HepG2 (cell line): ENCODE measurements at regions not wholly inside any gene's neighbourhood (a gene's known extent, or its start where the extent isn't known, plus 50 kb on each side); places are given as distances from the start of the nearest gene placed in this dataset.

Experiments
- ATAC-seq: fragments of 200-7000 bp; cut with Tn5 transposase; 3 replicates; pipeline ENCODE4 v1.9.1; 2020; ENCODE audit warnings: mild to moderate bottlenecking, moderate library complexity
- BruUV-seq: library from RNA; stranded (reverse); fragments of 400-500 nt; replicated peaks from 2 replicates; lab custom pipeline; 2021; lab: Mats Ljungman, UMichigan
- CTCF ChIA-PET: fragments of 300-600 bp; formaldehyde crosslinking; extraction: SDS; loops from one replicate; lab custom pipeline; 2021; ENCODE audit warnings: low total read pairs, inconsistent platforms, low intra/inter-chr PET ratio; lab: Yijun Ruan, JAX
- POLR2A ChIA-PET: fragments of 350-600 bp; sonication (Branson Sonifier 250); formaldehyde crosslinking; loops from one replicate; lab custom pipeline; 2020; ENCODE audit warnings: antibody characterized with exemption, inconsistent platforms; lab: Yijun Ruan, JAX
- DNase-seq: peaks from one replicate; pipeline ENCODE4 v3.0.0-alpha.2; 2015; ENCODE audit warnings: low spot score
- FAIRE-seq: peaks from 3 replicates; lab custom pipeline; 2011; peaks lifted over from hg19 to GRCh38; lab: Jason Lieb, UNC
- H2AFZ ChIP-seq: one replicate; pipeline ENCODE4 v1.6.1; 2011; ENCODE audit warnings: low read length, inconsistent platforms
- H3K27ac ChIP-seq: fragments of 300-600 bp; 3 replicates; pipeline ENCODE4 v1.8.0; 2011; ENCODE audit warnings: mixed run types, mild to moderate bottlenecking, mixed read lengths, low read length, inconsistent platforms; ENCODE audit not compliant: insufficient read depth; ENCODE audit errors: extremely low read length
- H3K27me3 ChIP-seq, 2 experiments: fragments of 200-600 bp in 1 of 2; 2 replicates in 1 of 2; 3 replicates in 1 of 2; pipeline versions ENCODE4 v1.6.0 to v1.8.0; 2011; ENCODE audit warnings: low read length in 2 of 2, mild to moderate bottlenecking in 2 of 2, moderate library complexity in 2 of 2, inconsistent platforms in 1 of 2; ENCODE audit not compliant: insufficient read depth in 2 of 2, control insufficient read depth in 1 of 2
- H3K36me3 ChIP-seq, 2 experiments: fragments of 200-600 bp in 1 of 2; replicated peaks in 1 of 2; 2 replicates in 1 of 2; 3 replicates in 1 of 2; pipeline versions ENCODE4 v1.5.1 to v1.8.0; 2011; ENCODE audit warnings: low read length in 2 of 2, inconsistent platforms in 1 of 2; ENCODE audit not compliant: insufficient read depth in 2 of 2, control insufficient read depth in 1 of 2
- H3K4me1 ChIP-seq: 2 replicates; pipeline ENCODE4 v1.5.1; 2012; ENCODE audit warnings: low read length, inconsistent platforms; ENCODE audit not compliant: insufficient read depth
- H3K4me2 ChIP-seq: 2 replicates; pipeline ENCODE4 v1.6.0; 2011; ENCODE audit warnings: low read depth, low read length, inconsistent platforms
- H3K4me3 ChIP-seq, 3 experiments: fragments of 200-600 bp in 1 of 3; sonication (generic), shearing (Covaris generic) in 1 of 3; replicated peaks in 1 of 3; 2 replicates each; pipeline ENCODE4 v1.5.1; 2011 to 2016; ENCODE audit warnings: low read length in 3 of 3, inconsistent platforms in 2 of 3, low read depth in 2 of 3, mild to moderate bottlenecking in 2 of 3, control low read depth in 1 of 3, mixed read lengths in 1 of 3; ENCODE audit not compliant: insufficient read depth in 1 of 3
- H3K79me2 ChIP-seq: one replicate; pipeline ENCODE4 v1.6.1; 2011; ENCODE audit warnings: low read length, inconsistent platforms; ENCODE audit not compliant: insufficient read depth
- H3K9ac ChIP-seq: 2 replicates; pipeline ENCODE4 v1.6.0; 2011; ENCODE audit warnings: mild to moderate bottlenecking, low read depth, low read length, inconsistent platforms; ENCODE audit not compliant: insufficient read depth
- H3K9me3 ChIP-seq: 2 replicates; pipeline ENCODE4 v1.5.1; 2012; ENCODE audit warnings: mild to moderate bottlenecking, low read length
- H4K20me1 ChIP-seq: 2 replicates; pipeline ENCODE4 v1.6.0; 2011; ENCODE audit warnings: inconsistent platforms, mild to moderate bottlenecking, low read length, moderate library complexity; ENCODE audit not compliant: insufficient read depth
- CENPX ChIP-seq: sonication (generic); formaldehyde crosslinking; IDR thresholded peaks from 2 replicates; pipeline ENCODE4 v1.9.0; 2021; ENCODE audit warnings: mild to moderate bottlenecking, missing genetic modification reagents, moderate library complexity
- EED ChIP-seq: sonication (generic); formaldehyde crosslinking; IDR thresholded peaks from 2 replicates; pipeline ENCODE4 v1.5.0; 2020; ENCODE audit warnings: mild to moderate bottlenecking, missing genetic modification reagents
- HDAC2 ChIP-seq: sonication (generic); formaldehyde crosslinking; IDR thresholded peaks from 2 replicates; pipeline ENCODE4 v1.4.0; 2020; ENCODE audit warnings: missing genetic modification reagents
- KLF6 ChIP-seq: IDR thresholded peaks from 2 replicates; pipeline ENCODE4 v1.8.0; 2016; ENCODE audit warnings: missing biosample characterization, missing genetic modification reagents
- ZFP37 ChIP-seq: sonication (generic); formaldehyde crosslinking; IDR thresholded peaks from 2 replicates; pipeline ENCODE4 v1.4.0; 2020; ENCODE audit warnings: missing genetic modification reagents, borderline replicate concordance
- ZNF260 ChIP-seq: sonication (generic); formaldehyde crosslinking; IDR thresholded peaks from 2 replicates; pipeline ENCODE4 v1.4.0; 2020; ENCODE audit warnings: missing genetic modification reagents, low read depth, mild to moderate bottlenecking, borderline replicate concordance
- ZNF30 ChIP-seq: sonication (generic); formaldehyde crosslinking; IDR thresholded peaks from 2 replicates; pipeline ENCODE4 v1.5.0; 2020; ENCODE audit warnings: mild to moderate bottlenecking, missing genetic modification reagents
- WGBS: methylation state at CpG from one replicate; pipeline ENCODE4 v1.1.6; 2017; ENCODE audit warnings: low lambda C conversion rate; 5-methylcytosine and 5-hydroxymethylcytosine counted together
- in situ Hi-C: cut with HindIII; loops from 2 replicates; pipeline ENCODE4 v1.10.0; 2017; ENCODE audit warnings: low pct_unique_long_range_greater_than_20kb; ENCODE audit not compliant: extremely low pct_ligation_motif_present
- intact Hi-C: fragments of 100-400 bp; cut with micrococcal nuclease; formaldehyde crosslinking; loops from one replicate; pipeline ENCODE4 v1.10.0; 2022; ENCODE audit not compliant: unreplicated experiment
- TF ChIP-seq, protein P1 (sequence below): sonication (generic); formaldehyde crosslinking; IDR thresholded peaks from 2 replicates; pipeline ENCODE4 v1.5.0; 2020; ENCODE audit warnings: mild to moderate bottlenecking, missing genetic modification reagents
- TF ChIP-seq, protein P2 (sequence below): fragments of 450-650 bp; IDR thresholded peaks from 2 replicates; pipeline ENCODE4 v1.6.1; 2016
- TF ChIP-seq, protein P3 (sequence below): sonication (generic); formaldehyde crosslinking; IDR thresholded peaks from 2 replicates; pipeline ENCODE4 v1.4.0; 2020; ENCODE audit warnings: missing genetic modification reagents, low read depth, mild to moderate bottlenecking, borderline replicate concordance

DNA sequence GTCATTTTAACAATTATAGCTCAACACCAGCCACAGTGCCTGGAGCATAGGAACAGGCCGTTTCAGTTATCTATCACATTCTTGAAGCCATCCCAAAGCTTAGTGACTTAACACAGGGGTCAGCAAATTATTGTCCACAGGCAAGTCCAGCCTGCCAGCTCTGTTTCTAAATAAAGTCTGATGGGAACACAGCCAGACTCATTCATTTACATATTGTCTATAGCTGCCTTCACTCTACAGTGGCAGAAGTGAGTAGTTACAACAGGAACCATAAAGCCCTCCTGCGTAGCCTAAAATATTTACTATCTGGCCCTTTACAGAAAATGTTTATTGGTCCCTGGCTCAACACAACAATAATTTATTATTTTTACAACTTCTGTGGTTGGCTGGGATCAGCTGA is 407.5 kb upstream of the AUTS2 start:
- ATAC-seq = no peak
- ChIA-PET POLR2A (no interaction called here), CTCF (no interaction called here)
- no peaks in the 10 kb centered on the region for H3K4me1 ChIP-seq
- intact Hi-C loops = no loop called here
- no peak for TF ChIP-seq ZFP37 (CRISPR knock-in tag)
- TF ChIP-seq, protein P1, sequence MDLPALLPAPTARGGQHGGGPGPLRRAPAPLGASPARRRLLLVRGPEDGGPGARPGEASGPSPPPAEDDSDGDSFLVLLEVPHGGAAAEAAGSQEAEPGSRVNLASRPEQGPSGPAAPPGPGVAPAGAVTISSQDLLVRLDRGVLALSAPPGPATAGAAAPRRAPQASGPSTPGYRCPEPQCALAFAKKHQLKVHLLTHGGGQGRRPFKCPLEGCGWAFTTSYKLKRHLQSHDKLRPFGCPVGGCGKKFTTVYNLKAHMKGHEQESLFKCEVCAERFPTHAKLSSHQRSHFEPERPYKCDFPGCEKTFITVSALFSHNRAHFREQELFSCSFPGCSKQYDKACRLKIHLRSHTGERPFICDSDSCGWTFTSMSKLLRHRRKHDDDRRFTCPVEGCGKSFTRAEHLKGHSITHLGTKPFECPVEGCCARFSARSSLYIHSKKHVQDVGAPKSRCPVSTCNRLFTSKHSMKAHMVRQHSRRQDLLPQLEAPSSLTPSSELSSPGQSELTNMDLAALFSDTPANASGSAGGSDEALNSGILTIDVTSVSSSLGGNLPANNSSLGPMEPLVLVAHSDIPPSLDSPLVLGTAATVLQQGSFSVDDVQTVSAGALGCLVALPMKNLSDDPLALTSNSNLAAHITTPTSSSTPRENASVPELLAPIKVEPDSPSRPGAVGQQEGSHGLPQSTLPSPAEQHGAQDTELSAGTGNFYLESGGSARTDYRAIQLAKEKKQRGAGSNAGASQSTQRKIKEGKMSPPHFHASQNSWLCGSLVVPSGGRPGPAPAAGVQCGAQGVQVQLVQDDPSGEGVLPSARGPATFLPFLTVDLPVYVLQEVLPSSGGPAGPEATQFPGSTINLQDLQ (CRISPR knock-in tag) = no peak
- TF ChIP-seq CENPX (CRISPR knock-in tag) = no peak
- no peak for TF ChIP-seq EED (CRISPR knock-in tag)
- no peak for TF ChIP-seq HDAC2
- no peak for TF ChIP-seq KLF6 (CRISPR knock-in tag)
- TF ChIP-seq ZNF260 (CRISPR knock-in tag) = no peak
- TF ChIP-seq, protein P2, sequence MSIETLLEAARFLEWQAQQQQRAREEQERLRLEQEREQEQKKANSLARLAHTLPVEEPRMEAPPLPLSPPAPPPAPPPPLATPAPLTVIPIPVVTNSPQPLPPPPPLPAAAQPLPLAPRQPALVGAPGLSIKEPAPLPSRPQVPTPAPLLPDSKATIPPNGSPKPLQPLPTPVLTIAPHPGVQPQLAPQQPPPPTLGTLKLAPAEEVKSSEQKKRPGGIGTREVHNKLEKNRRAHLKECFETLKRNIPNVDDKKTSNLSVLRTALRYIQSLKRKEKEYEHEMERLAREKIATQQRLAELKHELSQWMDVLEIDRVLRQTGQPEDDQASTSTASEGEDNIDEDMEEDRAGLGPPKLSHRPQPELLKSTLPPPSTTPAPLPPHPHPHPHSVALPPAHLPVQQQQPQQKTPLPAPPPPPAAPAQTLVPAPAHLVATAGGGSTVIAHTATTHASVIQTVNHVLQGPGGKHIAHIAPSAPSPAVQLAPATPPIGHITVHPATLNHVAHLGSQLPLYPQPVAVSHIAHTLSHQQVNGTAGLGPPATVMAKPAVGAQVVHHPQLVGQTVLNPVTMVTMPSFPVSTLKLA = no peak
- no peak for TF ChIP-seq ZNF30 (CRISPR knock-in tag)
- TF ChIP-seq, protein P3, sequence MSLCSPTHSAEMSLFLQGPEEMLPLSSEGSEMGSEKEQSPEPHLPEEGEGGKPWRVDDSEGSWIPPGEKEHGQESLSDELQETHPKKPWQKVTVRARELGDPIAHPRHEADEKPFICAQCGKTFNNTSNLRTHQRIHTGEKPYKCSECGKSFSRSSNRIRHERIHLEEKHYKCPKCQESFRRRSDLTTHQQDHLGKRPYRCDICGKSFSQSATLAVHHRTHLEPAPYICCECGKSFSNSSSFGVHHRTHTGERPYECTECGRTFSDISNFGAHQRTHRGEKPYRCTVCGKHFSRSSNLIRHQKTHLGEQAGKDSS (CRISPR knock-in tag) = no peak
- FAIRE-seq = no peak
- BruUV-seq = no TSS peak
- WGBS = 36% methylated on average over 1 of the region's 2 CpGs
- no peak overlapping the region for H3K4me3 ChIP-seq
- in situ Hi-C loops = no loop called here
- H3K9me3 ChIP-seq = peaks cover 18% of the 10 kb centered on the region
- no peaks in the 10 kb centered on the region for H3K27me3 ChIP-seq
- H3K9ac ChIP-seq = no peak overlapping the region
- no peak overlapping the region for H3K27ac ChIP-seq
- no peaks in the 10 kb centered on the region for H3K36me3 ChIP-seq
- no peak overlapping the region for H3K4me2 ChIP-seq
- no peaks in the 10 kb centered on the region for H3K79me2 ChIP-seq
- no peak overlapping the region for H2AFZ ChIP-seq
- DNase-seq = no peak
- H4K20me1 ChIP-seq = no peaks in the 10 kb centered on the region
